ENCODE measurements at regions not wholly inside any gene's neighbourhood (a gene's known extent, or its start where the extent isn't known, plus 50 kb on each side); places are given as distances from the start of the nearest gene placed in this dataset.

DNA sequence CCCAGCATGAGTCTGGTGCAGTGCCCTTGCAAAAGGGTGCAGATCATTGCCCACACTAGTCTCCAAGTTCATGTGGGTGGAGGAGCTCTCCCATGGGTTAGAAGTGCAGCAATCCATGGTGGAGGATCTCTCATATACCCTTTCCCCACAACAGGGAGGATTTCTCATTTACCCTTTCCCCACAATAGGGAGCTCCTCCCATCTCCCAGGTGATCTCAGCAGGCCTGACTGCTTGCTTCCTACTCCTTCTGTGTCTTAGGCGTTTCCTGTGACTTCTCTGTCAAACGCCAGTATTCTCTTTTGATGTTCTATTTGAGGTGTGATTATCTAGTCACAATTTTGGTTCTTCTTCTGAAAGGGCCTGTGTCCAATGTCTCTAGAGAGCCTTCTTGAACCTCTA lies 133.8 kb upstream of the RFX3 start:
- TF ChIP-seq, protein P1, sequence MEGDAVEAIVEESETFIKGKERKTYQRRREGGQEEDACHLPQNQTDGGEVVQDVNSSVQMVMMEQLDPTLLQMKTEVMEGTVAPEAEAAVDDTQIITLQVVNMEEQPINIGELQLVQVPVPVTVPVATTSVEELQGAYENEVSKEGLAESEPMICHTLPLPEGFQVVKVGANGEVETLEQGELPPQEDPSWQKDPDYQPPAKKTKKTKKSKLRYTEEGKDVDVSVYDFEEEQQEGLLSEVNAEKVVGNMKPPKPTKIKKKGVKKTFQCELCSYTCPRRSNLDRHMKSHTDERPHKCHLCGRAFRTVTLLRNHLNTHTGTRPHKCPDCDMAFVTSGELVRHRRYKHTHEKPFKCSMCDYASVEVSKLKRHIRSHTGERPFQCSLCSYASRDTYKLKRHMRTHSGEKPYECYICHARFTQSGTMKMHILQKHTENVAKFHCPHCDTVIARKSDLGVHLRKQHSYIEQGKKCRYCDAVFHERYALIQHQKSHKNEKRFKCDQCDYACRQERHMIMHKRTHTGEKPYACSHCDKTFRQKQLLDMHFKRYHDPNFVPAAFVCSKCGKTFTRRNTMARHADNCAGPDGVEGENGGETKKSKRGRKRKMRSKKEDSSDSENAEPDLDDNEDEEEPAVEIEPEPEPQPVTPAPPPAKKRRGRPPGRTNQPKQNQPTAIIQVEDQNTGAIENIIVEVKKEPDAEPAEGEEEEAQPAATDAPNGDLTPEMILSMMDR (conservative IDR thresholded peaks at IDR 0.05): no peak
- no peak for TF ChIP-seq ZFX (IDR thresholded peaks at IDR 0.05)
